ENCODE measurements at regions not wholly inside any gene's neighbourhood (a gene's known extent, or its start where the extent isn't known, plus 50 kb on each side); places are given as distances from the start of the nearest gene placed in this dataset.

- TF ChIP-seq EZH2phosphoT487 (IDR thresholded peaks at IDR 0.05; ENCODE audit: insufficient read depth, low read depth) = no peak
- TF ChIP-seq EZH2 (IDR thresholded peaks at IDR 0.05; ENCODE audit: insufficient read depth, poor library complexity, severe bottlenecking) = no peak
These were observed 115.9 kb upstream of the CXADR start for GRCh38 chr21:17396948-17397347.

Measured in GM23248 (cell line).